PC-9 (cell line): ENCODE measurements at regions not wholly inside any gene's neighbourhood (a gene's known extent, or its start where the extent isn't known, plus 50 kb on each side); places are given as distances from the start of the nearest gene placed in this dataset.

Experiments
- BruUV-seq: library from RNA; stranded (reverse); fragments of 400-500 nt; replicated peaks from 2 replicates; lab custom pipeline; 2021; lab: Mats Ljungman, UMichigan
- CTCF ChIA-PET: fragments of 300-600 bp; sonication (Branson Sonifier 250); formaldehyde crosslinking; loops from one replicate; lab custom pipeline; 2022; ENCODE audit warnings: antibody characterized with exemption; lab: Charles Lee
- POLR2A ChIA-PET: fragments of 300-600 bp; sonication (Branson Sonifier 250); formaldehyde crosslinking; loops from one replicate; lab custom pipeline; 2022; ENCODE audit warnings: antibody characterized with exemption; ENCODE audit not compliant: unreplicated experiment; lab: Charles Lee
- DNase-seq, 2 experiments: peaks; one replicate each; pipeline versions ENCODE4 v3.0.0 to v3.0.0-alpha.2; 2015 to 2022; ENCODE audit warnings: mixed read lengths in 1 of 2
- H2AFZ ChIP-seq: fragments of 200-600 bp; sonication (generic); 2 replicates; pipeline ENCODE4 v1.8.1; 2017; ENCODE audit warnings: antibody characterized with exemption
- H3F3A ChIP-seq: fragments of 200-600 bp; sonication (generic); 2 replicates; pipeline ENCODE4 v1.8.1; 2017; ENCODE audit warnings: antibody characterized with exemption, mild to moderate bottlenecking, low read depth; ENCODE audit not compliant: insufficient read depth
- H3K27ac ChIP-seq: fragments of 200-600 bp; sonication (generic); 2 replicates; pipeline ENCODE4 v1.6.1; 2016; ENCODE audit warnings: mixed run types
- H3K27me3 ChIP-seq: fragments of 200-600 bp; sonication (generic); 2 replicates; pipeline ENCODE4 v1.6.1; 2016; ENCODE audit warnings: low read depth, mixed run types; ENCODE audit not compliant: insufficient read depth
- H3K36me3 ChIP-seq: fragments of 200-600 bp; sonication (generic); 2 replicates; pipeline ENCODE4 v1.6.1; 2016; ENCODE audit warnings: low read depth, mixed run types
- H3K4me1 ChIP-seq: fragments of 200-600 bp; sonication (generic); replicated peaks from 2 replicates; pipeline ENCODE4 v1.6.1; 2016; ENCODE audit warnings: mixed run types; ENCODE audit not compliant: insufficient read depth
- H3K4me2 ChIP-seq: fragments of 200-600 bp; sonication (generic); 2 replicates; pipeline ENCODE4 v1.6.1; 2017; ENCODE audit warnings: mixed run types
- H3K4me3 ChIP-seq: fragments of 200-600 bp; sonication (generic); 2 replicates; pipeline ENCODE4 v1.6.1; 2016; ENCODE audit warnings: mixed run types
- H3K79me2 ChIP-seq: fragments of 200-600 bp; sonication (generic); 2 replicates; pipeline ENCODE4 v1.6.1; 2017; ENCODE audit warnings: low read depth, mixed run types
- H3K9me2 ChIP-seq: fragments of 200-600 bp; sonication (generic); 2 replicates; pipeline ENCODE4 v1.8.1; 2017; ENCODE audit warnings: mild to moderate bottlenecking; ENCODE audit not compliant: insufficient read depth
- H3K9me3 ChIP-seq: fragments of 200-600 bp; sonication (generic); 2 replicates; pipeline ENCODE4 v1.8.1; 2016; ENCODE audit warnings: low read depth; ENCODE audit not compliant: insufficient read depth
- H4K20me1 ChIP-seq: fragments of 200-600 bp; sonication (generic); 2 replicates; pipeline ENCODE4 v1.8.1; 2017; ENCODE audit not compliant: insufficient read depth
- CTCF ChIP-seq: fragments of 200-600 bp; sonication (generic); conservative IDR thresholded peaks from 2 replicates; pipeline ENCODE4 v1.6.1; 2017; ENCODE audit warnings: mixed run types, antibody characterized with exemption, mild to moderate bottlenecking, moderate library complexity
- EZH2 ChIP-seq: fragments of 200-600 bp; sonication (generic); IDR thresholded peaks from 2 replicates; pipeline ENCODE4 v1.8.0; 2017; ENCODE audit warnings: antibody characterized with exemption, low read depth
- intact Hi-C: fragments of 100-400 bp; cut with micrococcal nuclease; formaldehyde crosslinking; loops from one replicate; pipeline ENCODE4 v1.10.0; 2022; ENCODE audit not compliant: unreplicated experiment

- no peaks in the 10 kb centered on the region for H3K36me3 ChIP-seq
- H3K9me2 ChIP-seq: no peaks in the 10 kb centered on the region
- H3K27me3 ChIP-seq: no peaks in the 10 kb centered on the region
- no peaks in the 10 kb centered on the region for H3K79me2 ChIP-seq
- ChIA-PET CTCF (no interaction called here), POLR2A (no interaction called here)
- no peak overlapping the region for H3K27ac ChIP-seq
- 0 out of 2 replicates have a peak, but pooled peaks cover 5% of the 10 kb centered on the region for H3K9me3 ChIP-seq
- H2AFZ ChIP-seq: no peak overlapping the region
- no TSS peak for BruUV-seq
- H3K4me1 ChIP-seq: no peaks in the 10 kb centered on the region
- no peak overlapping the region for H3K4me3 ChIP-seq
- DNase-seq: no peak
- no peak overlapping the region for H3K4me2 ChIP-seq
- no peaks in the 10 kb centered on the region for H4K20me1 ChIP-seq
- TF ChIP-seq EZH2 (no peak), CTCF (no peak)
- intact Hi-C loops: no loop called here
- no peaks in the 10 kb centered on the region for H3F3A ChIP-seq
Measured at GRCh38 chr11:76279038-76279437, 72.7 kb upstream of the WNT11 start.

DNA sequence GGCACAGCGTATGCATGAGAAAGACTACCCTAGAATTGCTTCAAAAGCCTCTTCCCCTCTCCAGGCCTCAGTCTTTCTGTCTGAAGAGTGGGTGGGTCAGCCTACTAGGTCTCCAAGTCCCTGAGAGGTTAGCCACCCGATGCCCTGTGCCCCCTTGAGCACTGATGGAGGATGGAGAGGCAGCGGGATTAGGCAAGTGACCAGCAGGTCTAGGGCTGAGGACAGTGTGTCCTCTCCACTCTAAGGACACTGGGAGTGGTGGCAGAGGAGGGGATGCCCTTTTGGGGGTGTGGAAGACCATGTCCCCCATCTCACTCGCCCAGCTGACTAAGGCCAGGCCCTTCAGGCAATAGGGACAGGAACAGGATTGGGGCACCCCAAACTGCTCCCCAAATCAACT, 72.2 kb upstream of the WNT11 start:
- ChIA-PET CTCF (no interaction called here), POLR2A (no interaction called here)
- intact Hi-C loops: no loop called here
- Histone ChIP-seq H3K36me3 (no peaks in the 10 kb centered on the region), H3K27ac (no peak overlapping the region), H3K4me1 (no peaks in the 10 kb centered on the region), H4K20me1 (no peaks in the 10 kb centered on the region), H3K4me2 (no peak overlapping the region), H3K9me2 (no peaks in the 10 kb centered on the region), H3K79me2 (no peaks in the 10 kb centered on the region), H2AFZ (no peak overlapping the region), H3K9me3 (0 out of 2 replicates have a peak, but pooled peaks cover 5% of the 10 kb centered on the region), H3F3A (no peaks in the 10 kb centered on the region), H3K27me3 (no peaks in the 10 kb centered on the region), H3K4me3 (no peak overlapping the region)
- BruUV-seq: no TSS peak
- TF ChIP-seq CTCF: no peak
- no peak for TF ChIP-seq EZH2
- no peak for DNase-seq

DNA sequence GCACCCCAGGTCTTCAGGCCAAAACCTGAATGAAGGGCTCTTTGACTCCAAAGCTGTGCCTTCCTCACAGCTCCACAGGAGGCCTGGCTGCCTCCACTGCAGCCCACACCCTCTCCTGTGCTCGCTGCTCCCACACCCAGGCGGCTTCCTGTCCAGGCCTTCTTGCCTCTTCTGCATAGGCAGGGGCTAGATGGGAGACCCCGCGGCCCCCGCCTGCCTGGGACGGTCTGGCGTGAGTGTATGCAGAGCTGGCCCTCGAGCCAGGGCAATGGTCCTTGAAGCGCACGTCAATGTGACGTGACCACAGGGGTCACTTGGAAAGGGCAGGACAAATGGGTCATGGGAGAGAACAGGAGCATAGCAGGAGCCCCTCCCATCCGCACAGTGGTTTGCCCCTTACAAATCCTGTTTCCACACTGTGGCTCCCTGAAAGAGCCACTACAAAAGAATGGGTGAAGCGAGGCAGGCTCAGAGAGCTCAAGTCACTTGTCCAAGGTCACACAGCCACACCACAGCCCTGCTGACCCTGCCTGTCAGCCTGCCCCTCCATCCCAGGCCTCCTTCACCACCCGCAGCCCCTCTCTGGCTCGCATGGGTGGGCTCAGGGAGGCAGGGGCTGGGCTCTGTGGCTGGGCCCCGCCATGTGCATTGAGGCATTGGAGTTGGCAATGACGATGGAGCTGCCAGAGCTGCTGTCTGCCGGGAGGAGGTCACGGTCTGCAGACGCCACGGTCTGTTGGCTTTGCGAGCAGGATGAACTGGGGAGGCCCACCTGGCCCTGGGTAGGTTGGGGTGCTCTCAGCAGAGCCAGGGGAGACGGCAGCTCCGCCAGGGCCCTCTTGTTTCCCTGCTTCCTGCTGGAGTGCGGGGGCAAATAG, 71.2 kb upstream of the WNT11 start:
- intact Hi-C loops: no loop called here
- ChIA-PET POLR2A (no interaction called here), CTCF (no interaction called here)
- no peak overlapping the region for H2AFZ ChIP-seq
- H3K4me3 ChIP-seq: no peak overlapping the region
- DNase-seq: no peak
- no peak overlapping the region for H3K27ac ChIP-seq
- no peaks in the 10 kb centered on the region for H3F3A ChIP-seq
- H3K9me3 ChIP-seq: 0 out of 2 replicates have a peak, but pooled peaks cover 5% of the 10 kb centered on the region
- H3K4me1 ChIP-seq: no peaks in the 10 kb centered on the region
- no peaks in the 10 kb centered on the region for H4K20me1 ChIP-seq
- no peaks in the 10 kb centered on the region for H3K27me3 ChIP-seq
- H3K4me2 ChIP-seq: no peak overlapping the region
- H3K79me2 ChIP-seq: no peaks in the 10 kb centered on the region
- BruUV-seq: no TSS peak
- no peaks in the 10 kb centered on the region for H3K36me3 ChIP-seq
- TF ChIP-seq CTCF (no peak), EZH2 (no peak)
- H3K9me2 ChIP-seq: no peaks in the 10 kb centered on the region
